Astrocyte of the spinal cord (primary cell): ENCODE measurements at regions not wholly inside any gene's neighbourhood (a gene's known extent, or its start where the extent isn't known, plus 50 kb on each side); places are given as distances from the start of the nearest gene placed in this dataset.
"Not testable (repeated sequence)": the region's sequence is repeated elsewhere in the genome, so short reads cannot be mapped to it uniquely, and the experiment has no call there.

ENCODE experiments used
- DNase-seq: peaks from one replicate; pipeline ENCODE4 v3.0.0; 2011; ENCODE audit warnings: low read depth, low spot score
- H3K4me3 ChIP-seq: 2 replicates; pipeline ENCODE4 v1.5.1; 2011; ENCODE audit warnings: low read depth, mild to moderate bottlenecking, low read length, moderate library complexity
- CTCF ChIP-seq: IDR thresholded peaks from 2 replicates; pipeline ENCODE4 v1.5.1; 2012; ENCODE audit warnings: low read depth, mild to moderate bottlenecking, low read length, inconsistent platforms
- in situ Hi-C: cut with HindIII; loops from 2 replicates; pipeline ENCODE4 v1.10.0; 2017; ENCODE audit warnings: low sequenced_read_pairs

GRCh38 chr3:6452974-6453373 is 407.9 kb upstream of the GRM7 start:
- TF ChIP-seq CTCF: no peak
- no peak overlapping the region for H3K4me3 ChIP-seq
- no peak for DNase-seq
- in situ Hi-C loops: no loop called here

- no peak overlapping the region for H3K4me3 ChIP-seq
- no peak for DNase-seq
- no peak for TF ChIP-seq CTCF
- in situ Hi-C loops: no loop called here
These were observed 405.9 kb upstream of the GRM7 start for GRCh38 chr3:6455031-6455430.

GRCh38 chr3:6467186-6467585 is 393.7 kb upstream of the GRM7 start:
- DNase-seq: no peak
- no peak for TF ChIP-seq CTCF
- H3K4me3 ChIP-seq: no peak overlapping the region
- in situ Hi-C loops: no loop called here

GRCh38 chr3:6468589-6468988 is 392.3 kb upstream of the GRM7 start:
- no peak for DNase-seq
- no peak for TF ChIP-seq CTCF
- in situ Hi-C loops: no loop called here
- no peak overlapping the region for H3K4me3 ChIP-seq

- DNase-seq: no peak
- in situ Hi-C loops: no loop called here
- no peak for TF ChIP-seq CTCF
- no peak overlapping the region for H3K4me3 ChIP-seq
These were observed 389.2 kb upstream of the GRM7 start for GRCh38 chr3:6471744-6472143.

DNA sequence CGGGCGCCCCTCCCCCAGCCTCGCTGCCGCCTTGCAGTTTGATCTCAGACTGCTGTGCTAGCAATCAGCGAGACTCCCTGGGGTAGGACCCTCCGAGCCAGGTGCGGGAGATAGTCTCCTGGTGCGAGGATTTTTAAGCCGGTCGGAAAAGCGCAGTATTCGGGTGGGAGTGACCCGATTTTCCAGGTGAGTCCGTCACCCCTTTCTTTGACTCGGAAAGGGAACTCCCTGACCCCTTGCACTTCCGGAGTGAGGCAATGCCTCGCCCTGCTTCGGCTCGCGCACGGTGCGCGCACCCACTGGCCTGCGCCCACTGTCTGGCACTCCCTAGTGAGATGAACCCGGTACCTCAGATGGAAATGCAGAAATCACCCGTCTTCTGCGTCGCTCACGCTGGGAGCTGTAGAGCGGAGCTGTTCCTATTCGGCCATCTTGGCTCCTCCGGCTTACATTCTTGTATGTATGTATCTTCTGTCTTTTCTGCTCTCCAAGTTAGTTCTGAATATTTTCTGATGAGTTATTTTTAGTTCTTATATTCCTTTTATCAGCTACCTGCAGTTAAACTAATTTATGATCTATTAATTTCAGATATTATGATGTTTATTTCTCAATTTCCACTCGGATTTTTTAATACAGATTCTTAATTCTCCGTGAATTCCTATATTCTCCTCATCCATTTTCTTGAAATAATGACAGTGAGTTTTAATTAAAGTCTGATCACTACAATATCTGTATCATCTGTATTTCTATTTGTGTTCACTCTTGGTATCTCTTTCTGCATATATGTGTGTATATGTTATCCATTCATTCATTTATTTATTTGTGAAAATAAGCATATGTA is 370.2 kb upstream of the GRM7 start:
- in situ Hi-C loops, H3K4me3 ChIP-seq, DNase-seq: not testable (repeated sequence)

GRCh38 chr3:6491768-6492167 is 369.1 kb upstream of the GRM7 start:
- no peak for TF ChIP-seq CTCF
- DNase-seq: no peak
- in situ Hi-C loops: no loop called here
- H3K4me3 ChIP-seq: no peak overlapping the region
